Upper lobe of left lung (tissue), 4 donors: ENCODE measurements at regions not wholly inside any gene's neighbourhood (a gene's known extent, or its start where the extent isn't known, plus 50 kb on each side); places are given as distances from the start of the nearest gene placed in this dataset.
"Not testable (repeated sequence)": the region's sequence is repeated elsewhere in the genome, so short reads cannot be mapped to it uniquely, and the experiment has no call there.

Experiments
- EP300 ChIP-seq, 4 donors: sonication (generic); formaldehyde crosslinking; IDR thresholded peaks; one replicate each; pipeline ENCODE4 v1.5.1; 2017; ENCODE audit warnings: antibody characterized with exemption in 4 of 4, control low read depth in 2 of 4
- POLR2A ChIP-seq, 4 donors: fragments of 450-650 bp; IDR thresholded peaks; one replicate each; pipeline ENCODE4 v1.5.1; 2016 to 2017; ENCODE audit warnings: antibody characterized with exemption in 4 of 4, mild to moderate bottlenecking in 2 of 4
- POLR2AphosphoS5 ChIP-seq, 2 donors: sonication (generic); formaldehyde crosslinking; IDR thresholded peaks; one replicate each; pipeline ENCODE4 v1.5.1; 2017; ENCODE audit warnings: antibody characterized with exemption in 2 of 2
- TF ChIP-seq, protein P1 (sequence below), 6 experiments: fragments of 450-650 bp in 4 of 6; fragments of 200-600 bp in 2 of 6; sonication (generic) in 2 of 6; IDR thresholded peaks; one replicate each; pipeline ENCODE4 v1.5.1; 2016 to 2019; ENCODE audit warnings: antibody characterized with exemption in 6 of 6

DNA sequence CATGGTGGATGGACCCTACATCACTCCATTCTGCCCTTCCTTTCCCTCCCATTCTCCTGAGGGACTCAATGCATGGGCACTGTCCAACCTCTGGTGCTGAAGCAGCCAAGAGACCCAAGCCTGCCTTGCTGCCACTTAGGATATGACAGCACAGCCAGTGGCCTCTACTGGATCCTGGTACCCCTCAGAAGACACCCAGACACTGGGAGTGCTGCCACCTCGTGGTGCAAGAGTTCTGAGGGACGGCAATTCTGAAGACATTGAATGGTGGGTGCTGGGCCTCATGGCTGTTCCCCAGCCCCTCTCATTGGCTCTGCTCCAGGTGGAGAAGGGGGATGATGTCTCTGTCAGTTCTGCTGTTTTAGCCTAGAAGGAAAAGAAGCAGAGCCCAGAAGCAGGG is 802.3 kb downstream of the FOXD4L6 start:
- TF ChIP-seq, protein P1, sequence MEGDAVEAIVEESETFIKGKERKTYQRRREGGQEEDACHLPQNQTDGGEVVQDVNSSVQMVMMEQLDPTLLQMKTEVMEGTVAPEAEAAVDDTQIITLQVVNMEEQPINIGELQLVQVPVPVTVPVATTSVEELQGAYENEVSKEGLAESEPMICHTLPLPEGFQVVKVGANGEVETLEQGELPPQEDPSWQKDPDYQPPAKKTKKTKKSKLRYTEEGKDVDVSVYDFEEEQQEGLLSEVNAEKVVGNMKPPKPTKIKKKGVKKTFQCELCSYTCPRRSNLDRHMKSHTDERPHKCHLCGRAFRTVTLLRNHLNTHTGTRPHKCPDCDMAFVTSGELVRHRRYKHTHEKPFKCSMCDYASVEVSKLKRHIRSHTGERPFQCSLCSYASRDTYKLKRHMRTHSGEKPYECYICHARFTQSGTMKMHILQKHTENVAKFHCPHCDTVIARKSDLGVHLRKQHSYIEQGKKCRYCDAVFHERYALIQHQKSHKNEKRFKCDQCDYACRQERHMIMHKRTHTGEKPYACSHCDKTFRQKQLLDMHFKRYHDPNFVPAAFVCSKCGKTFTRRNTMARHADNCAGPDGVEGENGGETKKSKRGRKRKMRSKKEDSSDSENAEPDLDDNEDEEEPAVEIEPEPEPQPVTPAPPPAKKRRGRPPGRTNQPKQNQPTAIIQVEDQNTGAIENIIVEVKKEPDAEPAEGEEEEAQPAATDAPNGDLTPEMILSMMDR (IDR thresholded peaks at IDR 0.05): not testable (repeated sequence)
- TF ChIP-seq POLR2A, EP300, POLR2AphosphoS5 (IDR thresholded peaks at IDR 0.05): not testable (repeated sequence)
